ENCODE measurements at regions not wholly inside any gene's neighbourhood (a gene's known extent, or its start where the extent isn't known, plus 50 kb on each side); places are given as distances from the start of the nearest gene placed in this dataset.

DNA sequence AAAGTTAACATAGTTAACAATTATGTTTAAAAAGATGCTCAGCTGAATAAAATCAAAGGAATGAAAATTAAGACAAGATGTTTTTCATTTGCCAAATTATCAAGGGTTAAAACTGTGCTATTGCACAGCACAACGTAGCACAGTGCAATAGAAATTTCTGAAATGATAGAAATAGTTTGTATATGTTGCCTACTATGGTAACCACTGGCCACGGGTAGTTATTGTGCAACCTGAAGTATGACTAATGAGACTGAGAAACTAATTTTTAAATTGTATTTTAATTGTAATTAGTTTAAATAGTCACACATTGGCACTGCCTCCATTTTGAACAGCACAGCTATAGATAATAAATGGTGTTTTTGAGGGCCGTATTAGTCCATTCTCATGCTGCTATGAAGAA lies 343.1 kb upstream of the FAM241A start:
- DNase-seq (no peak), ATAC-seq (ENCODE audit: poor library complexity) (no peak)
- intact Hi-C loops (cut with DNase I): no loop called here

DNA sequence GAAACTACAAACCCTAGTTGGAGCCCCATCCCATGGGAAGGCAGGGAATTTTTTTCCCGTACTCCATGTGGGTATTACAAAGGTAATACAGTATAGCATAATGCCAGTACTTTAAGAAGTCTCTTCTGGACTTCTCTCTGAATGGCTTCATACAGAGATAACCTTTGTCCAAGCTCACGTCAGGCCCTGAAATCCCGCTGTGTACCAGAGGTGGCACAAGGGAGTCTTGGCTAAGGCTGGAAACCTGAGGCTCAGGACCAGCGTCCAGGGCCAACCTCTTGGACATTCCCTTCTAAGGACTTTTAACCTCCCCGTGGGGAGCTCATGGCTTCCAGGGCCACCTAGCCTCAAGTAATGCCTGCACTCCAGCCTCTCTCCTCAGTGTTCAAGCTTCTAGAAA lies 338.9 kb upstream of the FAM241A start:
- intact Hi-C loops (cut with DNase I): no loop called here
- DNase-seq: no peak
- ATAC-seq (ENCODE audit: poor library complexity): no peak

DNA sequence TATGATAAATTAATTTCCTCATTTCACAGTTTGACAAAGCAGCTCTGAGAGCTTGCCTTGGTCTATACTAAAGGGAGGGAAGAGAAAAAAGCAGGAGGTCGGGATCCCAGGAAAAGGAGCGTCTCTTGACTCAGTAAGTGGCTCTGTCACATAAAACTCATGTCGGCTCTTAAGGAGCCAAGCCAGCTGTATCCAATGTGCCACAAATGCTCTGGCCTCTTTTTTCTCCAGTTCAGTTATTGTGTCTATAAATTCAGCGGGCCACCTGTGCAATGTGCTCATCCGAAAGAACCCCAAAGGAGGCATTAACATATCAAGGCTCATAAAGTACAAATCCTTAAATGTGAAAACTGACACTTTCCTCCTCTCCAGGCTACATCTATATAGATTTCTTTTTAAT lies 337.7 kb upstream of the FAM241A start:
- intact Hi-C loops (cut with DNase I): no loop called here
- ATAC-seq (ENCODE audit: poor library complexity) (no peak), DNase-seq (no peak)

DNA sequence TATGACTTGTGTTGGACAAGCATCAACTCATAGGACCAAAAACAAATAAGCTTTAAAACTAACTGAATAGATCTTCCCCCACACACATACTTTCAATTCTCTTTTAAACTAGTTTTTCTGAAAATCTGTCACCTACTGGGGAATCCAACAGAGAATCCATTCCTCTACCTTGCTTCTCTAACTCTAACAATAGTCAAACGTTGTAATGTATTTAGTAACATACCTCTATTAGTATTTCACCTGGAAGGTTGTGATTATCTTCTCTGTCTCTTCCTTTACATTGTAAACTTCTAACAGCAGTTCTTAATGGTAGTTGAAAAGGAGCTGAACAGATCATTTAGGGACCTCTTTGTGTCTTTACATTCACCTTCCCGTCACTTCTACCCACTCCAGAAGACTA lies 337.1 kb upstream of the FAM241A start:
- intact Hi-C loops (cut with DNase I): no loop called here
- DNase-seq (no peak), ATAC-seq (ENCODE audit: poor library complexity) (no peak)

DNA sequence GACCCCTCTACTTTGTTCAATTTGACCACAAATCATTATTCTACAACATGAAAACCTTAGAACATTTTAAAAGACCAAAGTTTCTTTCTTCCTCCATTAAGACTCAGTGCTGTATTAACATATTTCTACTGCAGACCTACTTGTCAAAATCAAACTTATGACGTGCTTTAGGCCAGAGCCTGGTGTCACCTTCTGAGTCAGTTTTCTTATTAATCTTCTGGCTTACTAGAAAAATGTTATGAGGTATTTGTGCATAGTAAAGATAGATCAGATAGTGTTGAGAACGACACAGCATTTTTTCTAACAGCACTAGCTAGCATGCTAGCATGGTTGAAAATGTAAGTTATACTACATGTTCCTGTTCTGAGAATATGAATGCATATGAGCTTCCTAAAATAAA lies 333.6 kb upstream of the FAM241A start:
- intact Hi-C loops (cut with DNase I): no loop called here
- ATAC-seq (ENCODE audit: poor library complexity): no peak
- no peak for DNase-seq

DNA sequence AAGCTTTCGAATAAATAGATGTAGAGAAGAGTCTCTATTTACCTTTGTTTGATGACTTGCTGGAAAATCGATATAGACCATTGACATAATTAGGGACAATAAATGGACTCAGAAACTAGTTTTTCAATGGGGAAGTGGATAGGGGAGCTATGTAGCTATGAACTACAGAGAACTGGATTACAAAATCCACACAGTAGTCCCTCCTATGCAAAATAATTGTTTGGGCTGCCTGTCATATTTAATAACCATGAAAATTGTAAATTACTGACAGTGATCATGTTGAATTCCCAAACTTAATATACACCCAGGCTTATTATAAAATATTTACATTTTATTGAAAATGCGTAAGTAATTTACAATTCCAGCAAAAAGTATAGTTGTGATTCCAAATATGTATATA lies 333.1 kb upstream of the FAM241A start:
- ATAC-seq (ENCODE audit: poor library complexity): no peak
- intact Hi-C loops (cut with DNase I): no loop called here
- no peak for DNase-seq

DNA sequence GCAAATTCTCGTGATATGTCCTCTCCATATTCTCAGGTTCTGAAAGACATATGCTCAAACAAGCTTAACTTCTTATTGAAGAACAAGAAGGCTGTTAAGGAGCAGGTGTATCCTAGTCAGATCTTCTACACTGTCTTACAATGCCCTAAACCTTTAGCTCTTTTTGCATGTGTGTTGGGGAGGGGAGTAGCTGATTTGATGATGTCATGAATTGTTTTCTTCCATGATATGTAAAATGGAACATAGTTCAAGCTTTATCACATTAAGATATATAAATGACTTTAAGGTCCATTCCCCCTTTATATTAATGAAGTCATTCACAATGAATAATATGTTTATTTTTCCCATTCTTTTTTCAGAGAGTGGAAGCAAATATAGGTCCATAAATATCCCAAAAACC lies 332.5 kb upstream of the FAM241A start:
- no peak for ATAC-seq (ENCODE audit: poor library complexity)
- no peak for DNase-seq
- intact Hi-C loops (cut with DNase I): no loop called here

DNA sequence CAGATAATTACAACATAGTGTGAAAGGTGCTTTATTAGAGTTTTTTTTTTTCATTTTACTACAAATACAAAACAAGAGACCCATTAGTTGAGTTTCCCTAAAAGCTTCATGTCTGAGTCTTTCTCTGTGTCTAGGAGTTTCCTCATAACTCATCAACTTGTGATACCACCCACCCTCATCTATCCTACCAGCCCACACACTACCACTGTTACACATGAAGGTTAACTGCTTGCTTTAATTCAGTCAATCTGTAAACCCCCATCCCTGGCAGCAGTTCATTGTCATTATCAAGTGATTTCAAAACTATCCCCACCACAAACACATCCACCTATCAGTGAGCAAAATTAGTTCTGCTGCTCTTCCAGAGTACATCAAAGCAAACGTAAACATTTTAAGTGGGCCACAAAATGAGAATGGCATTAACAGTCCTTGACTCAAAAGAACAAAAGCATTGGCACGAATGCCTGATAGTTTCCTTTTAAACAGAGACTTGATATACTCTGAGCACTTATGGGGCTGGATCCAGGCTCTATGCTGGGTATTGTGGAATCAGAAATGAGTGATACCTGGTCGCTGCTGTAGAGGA lies 331.6 kb upstream of the FAM241A start:
- DNase-seq: no peak
- intact Hi-C loops (cut with DNase I): no loop called here
- no peak for ATAC-seq (ENCODE audit: poor library complexity)

DNA sequence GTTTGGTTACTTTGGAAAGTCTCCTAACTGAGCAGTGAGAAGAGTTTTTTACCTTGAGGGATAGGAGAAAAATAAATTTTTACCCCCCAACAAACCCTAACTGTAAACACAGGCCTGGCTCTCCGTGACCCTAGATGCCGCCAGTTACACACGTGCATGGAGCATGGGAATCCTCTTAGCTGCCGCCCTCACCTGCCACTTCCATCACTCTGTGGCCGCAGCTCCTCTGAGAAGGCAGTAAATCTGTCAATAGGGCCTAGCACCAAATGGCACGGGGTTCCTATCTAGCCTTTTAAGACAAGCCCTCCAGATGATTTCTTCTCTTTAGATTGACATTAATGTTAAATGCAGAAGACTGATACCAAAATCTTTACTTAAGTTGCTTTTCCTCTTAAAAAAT lies 330.3 kb upstream of the FAM241A start:
- intact Hi-C loops (cut with DNase I): no loop called here
- DNase-seq (no peak), ATAC-seq (ENCODE audit: poor library complexity) (no peak)

DNA sequence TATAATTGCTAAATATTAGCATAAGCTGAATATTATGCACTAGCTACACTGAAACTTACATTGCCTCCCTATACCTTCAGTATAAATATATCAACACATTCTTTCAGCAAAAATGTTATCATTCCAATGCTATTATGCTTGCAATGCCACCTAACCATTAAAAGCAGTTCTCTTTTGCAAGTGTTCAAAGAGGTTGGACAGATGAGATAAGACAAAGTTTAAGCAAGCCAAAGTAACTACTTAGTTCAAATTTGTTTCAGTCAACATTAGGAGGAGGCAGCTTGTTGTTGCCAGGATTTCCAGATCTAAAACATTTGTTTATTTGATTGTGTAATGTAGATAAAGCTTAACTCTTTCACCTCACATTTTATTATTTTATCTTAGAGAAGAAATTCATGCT lies 323.9 kb upstream of the FAM241A start:
- intact Hi-C loops (cut with DNase I): no loop called here

DNA sequence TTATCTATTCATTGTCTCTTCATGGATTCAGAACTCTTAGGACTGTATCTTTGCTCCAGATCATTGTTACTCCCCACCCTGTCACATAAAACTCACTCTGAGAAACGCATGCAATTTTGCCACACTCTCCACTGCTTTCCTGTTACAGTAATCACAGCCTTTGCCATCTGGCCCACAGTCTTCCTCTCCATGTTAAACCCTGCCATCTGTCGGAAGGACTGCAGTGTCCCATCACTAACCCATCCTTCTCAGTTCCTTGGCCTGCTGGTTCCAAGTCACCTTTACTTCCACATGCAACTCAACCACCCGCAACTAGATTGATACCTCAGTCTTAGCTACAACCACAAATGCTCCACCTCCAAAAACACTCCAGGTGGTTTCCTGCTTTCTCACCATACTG lies 308.7 kb upstream of the FAM241A start:
- no peak for DNase-seq
- intact Hi-C loops (cut with DNase I): no loop called here

More for the DNA sequence above, 323.9 kb upstream of the FAM241A start:
- DNase-seq (no peak), ATAC-seq (ENCODE audit: poor library complexity) (no peak)

DNA sequence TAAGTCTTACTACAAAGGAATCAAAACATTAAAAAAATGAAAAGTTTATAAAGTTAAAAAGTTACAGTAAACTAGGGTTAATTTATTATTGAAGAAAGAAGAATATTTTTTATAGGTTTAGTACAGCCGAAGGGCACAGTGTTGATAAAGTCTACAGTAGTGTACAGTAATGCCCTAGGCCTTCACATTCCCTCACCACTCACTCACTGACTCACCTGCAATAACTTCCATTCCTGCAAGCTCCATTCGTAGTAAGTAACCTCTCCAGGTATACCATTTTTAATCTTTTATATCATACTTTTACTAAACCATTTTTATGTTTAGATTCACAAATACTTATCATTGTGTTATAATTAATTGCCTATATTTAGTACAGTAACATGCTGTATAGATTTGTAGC lies 307.5 kb upstream of the FAM241A start:
- intact Hi-C loops (cut with DNase I): no loop called here
- ATAC-seq (ENCODE audit: poor library complexity): no peak
- DNase-seq: no peak

More for the DNA sequence above, 308.7 kb upstream of the FAM241A start:
- no peak for ATAC-seq (ENCODE audit: poor library complexity)

DNA sequence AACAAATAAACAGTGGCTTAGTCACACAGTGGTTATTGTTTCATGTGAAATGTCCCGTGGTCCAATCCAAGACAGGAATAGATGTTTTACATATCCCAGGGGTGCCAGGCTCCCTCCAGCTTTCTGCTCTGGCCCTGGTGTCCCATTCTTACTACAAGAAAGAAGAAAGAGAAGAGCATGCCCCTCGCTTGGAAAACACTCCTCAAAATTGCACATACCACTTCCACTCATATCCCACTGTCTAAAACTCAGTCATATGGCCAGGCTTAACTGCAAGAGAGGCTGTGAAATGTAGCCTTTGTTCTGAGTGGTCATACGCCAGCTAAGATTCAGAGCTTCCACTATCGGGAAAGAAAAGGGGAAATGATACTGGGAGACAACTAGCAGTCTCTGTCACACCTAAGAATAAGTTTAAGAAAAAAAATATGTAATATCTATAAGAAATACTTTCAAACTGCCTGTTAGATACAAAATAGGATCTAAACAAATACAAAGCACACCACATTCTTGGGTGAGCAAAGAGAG lies 306.8 kb upstream of the FAM241A start:
- ATAC-seq (ENCODE audit: poor library complexity): no peak
- intact Hi-C loops (cut with DNase I): no loop called here
- DNase-seq: no peak

DNA sequence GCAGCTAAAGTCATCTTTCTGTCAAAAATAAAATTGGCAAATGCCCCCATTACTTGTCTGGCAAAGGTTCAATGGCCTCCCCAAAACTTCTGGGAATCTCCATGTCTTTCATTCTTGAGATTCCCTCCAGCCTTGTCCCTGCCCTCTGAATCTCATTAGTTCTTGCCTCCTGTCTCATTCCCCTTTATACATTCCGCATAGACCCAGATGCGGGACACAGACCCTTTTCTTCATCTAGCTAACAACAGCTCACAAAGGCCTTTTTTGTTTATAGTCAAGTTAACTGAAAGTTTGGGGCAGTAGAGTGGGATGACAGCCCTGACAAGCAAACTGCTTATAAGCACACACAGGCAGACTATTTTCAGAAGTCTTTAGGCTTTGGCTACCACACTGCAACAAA lies 306.1 kb upstream of the FAM241A start:
- no peak for ATAC-seq (ENCODE audit: poor library complexity)
- DNase-seq: no peak
- intact Hi-C loops (cut with DNase I): no loop called here

DNA sequence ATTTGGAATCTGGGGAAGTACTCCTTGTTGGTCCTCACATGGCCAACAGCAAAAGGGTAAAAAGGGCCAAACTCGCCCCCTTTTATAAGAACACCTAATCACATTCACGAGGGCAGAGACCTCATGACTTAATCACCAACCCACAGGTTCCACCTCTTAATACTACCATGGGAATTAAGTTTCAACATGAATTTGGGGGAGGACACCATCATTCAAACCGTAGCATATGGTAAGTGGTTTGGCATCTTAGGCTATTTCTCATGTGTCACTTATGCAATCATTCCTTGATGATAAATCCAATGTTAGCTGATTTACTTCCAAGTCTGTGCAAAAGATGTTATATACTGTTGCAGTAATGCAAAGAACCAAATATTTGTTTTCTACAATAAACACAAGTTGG lies 302.9 kb upstream of the FAM241A start:
- ATAC-seq (ENCODE audit: poor library complexity) (no peak), DNase-seq (no peak)
- intact Hi-C loops (cut with DNase I): no loop called here

DNA sequence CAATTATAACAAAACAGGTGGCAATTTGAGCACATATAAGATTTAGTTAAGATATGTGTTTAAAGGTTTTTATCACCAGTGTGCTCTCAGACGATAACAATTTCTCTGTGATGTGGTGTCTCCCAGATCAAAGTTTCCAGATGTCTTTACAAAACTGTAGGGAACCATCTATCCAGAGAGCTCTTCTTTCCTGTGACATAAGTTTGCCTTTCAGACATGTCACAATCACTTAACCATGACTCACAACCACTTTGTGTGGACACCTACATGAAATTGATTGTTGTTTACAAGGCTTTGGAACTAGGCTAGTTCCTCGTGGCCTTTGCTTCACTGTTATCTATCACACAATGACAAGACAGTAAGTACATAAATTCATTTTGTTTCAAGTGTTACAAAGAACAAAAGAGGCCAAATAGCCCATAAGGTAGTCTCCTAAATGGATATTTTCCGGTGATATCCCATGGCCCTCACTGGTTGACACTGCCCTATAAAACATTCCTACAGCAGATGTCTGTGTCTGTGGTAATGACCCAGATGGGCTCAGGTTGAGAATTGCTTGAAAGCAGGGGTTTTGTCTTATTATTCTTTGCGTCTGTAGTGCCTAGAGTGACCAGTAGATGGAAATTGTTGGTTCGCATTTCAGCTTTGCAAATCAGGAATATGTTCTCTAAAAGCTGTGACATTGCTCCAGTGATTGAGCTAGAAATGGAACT lies 297.8 kb upstream of the FAM241A start:
- intact Hi-C loops (cut with DNase I): no loop called here
- no peak for DNase-seq

DNA sequence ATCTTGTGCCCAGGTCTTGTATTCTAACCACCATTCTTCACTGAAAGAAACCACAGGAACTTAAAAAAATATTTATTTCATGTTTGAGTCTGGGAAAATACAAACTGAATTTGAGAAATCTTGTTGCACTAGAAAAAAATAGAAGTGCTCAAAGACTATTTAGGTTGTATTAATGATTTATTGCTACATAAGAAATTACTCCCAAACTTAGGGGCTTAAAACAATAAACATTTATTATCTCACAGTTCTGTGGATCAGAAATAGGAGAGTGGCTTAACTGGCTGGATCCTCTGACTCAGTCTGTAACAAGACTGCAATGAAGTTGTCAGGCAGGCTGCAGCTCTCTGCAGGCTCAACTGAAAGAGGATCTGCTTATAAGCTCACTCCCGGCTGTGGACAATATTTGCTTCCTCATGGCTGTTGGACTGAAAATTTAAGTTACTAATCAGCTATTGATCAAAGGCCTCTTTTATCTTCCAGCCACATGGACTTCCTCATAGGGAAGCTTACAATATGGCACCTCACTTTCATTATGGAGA lies 295.4 kb upstream of the FAM241A start:
- no peak for ATAC-seq (ENCODE audit: poor library complexity)
- intact Hi-C loops (cut with DNase I): no loop called here
- DNase-seq: no peak

More for the DNA sequence above, 297.8 kb upstream of the FAM241A start:
- ATAC-seq (ENCODE audit: poor library complexity): no peak

DNA sequence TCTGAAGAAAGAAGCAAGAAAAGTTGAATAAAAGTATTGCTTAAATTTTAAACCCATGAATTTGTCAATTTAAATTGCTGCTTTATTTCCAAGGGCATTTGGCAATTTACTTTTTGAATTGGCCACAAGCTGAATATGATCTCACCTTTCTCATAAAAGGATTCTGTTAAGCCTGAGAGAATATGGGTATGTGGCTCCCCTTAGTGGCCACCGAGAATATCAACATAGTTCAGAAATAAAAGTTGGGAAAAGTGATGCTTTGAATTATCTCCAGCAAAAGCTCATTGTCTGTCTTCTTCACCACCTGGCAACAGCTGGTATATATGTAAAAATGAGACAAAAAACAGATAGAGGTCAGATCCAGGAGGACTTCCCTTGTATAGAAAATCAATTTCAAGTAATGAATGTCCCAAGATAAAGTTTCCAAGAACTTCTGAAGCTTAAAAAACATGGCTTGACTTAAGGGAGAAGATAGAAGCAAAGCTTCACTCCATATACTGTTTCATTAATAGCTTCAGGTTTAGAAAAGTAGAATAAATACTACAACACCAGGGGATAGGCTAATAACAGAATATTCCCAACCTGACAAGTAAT lies 290.7 kb upstream of the FAM241A start:
- no peak for DNase-seq
- intact Hi-C loops (cut with DNase I): no loop called here
- no peak for ATAC-seq (ENCODE audit: poor library complexity)

DNA sequence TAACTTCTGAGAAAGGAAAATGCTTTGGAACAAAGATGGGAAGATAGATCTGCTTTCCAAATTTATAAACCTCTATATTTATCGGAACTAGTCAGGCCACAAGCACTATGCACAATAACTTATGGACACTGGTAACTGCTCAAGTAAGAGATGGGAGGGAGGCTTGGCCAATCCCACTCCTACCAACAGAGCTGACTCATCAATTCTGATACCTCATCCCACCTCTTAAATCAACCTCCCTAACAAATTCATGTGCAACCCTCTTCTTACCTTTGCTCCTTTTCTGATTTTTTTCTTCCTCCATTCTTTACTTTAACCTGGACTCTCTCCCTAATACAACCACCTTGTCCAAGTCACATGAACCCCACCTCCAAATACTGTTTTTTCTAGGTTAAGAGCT lies 289.9 kb upstream of the FAM241A start:
- no peak for DNase-seq
- ATAC-seq (ENCODE audit: poor library complexity): no peak
- intact Hi-C loops (cut with DNase I): no loop called here

DNA sequence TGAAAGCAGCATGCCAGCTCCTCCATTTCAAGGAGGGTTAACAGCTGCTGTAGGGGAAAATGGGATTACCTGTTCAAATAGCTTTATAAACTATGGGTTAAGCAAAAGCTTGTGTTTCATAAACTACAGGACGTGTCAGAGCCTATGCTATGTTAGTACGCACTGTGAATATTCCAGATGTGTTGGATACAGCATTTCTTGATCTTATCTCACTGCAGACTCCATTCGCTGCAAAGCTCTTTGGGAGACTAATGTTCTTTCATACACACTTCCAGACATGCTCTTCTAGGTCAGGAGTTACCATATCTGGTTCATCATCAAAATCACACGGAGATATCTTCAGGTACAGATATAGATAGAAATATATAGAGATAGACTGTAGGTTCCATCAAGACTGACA lies 281.2 kb upstream of the FAM241A start:
- DNase-seq (no peak), ATAC-seq (ENCODE audit: poor library complexity) (no peak)
- intact Hi-C loops (cut with DNase I): no loop called here
